H1 (cell line): ENCODE measurements at regions not wholly inside any gene's neighbourhood (a gene's known extent, or its start where the extent isn't known, plus 50 kb on each side); places are given as distances from the start of the nearest gene placed in this dataset.

Experiments
- ATF3 ChIP-seq: IDR thresholded peaks from 2 replicates; pipeline ENCODE4 v1.6.1; 2011; ENCODE audit warnings: low read depth, mild to moderate bottlenecking, low read length; ENCODE audit not compliant: insufficient read depth
- CREB1 ChIP-seq: IDR thresholded peaks from 2 replicates; pipeline ENCODE4 v1.6.1; 2012; ENCODE audit warnings: inconsistent platforms
- CTCF ChIP-seq, 3 experiments: IDR thresholded peaks; 1 replicate in 2 of 3; 2 replicates in 1 of 3; pipeline versions ENCODE4 v1.5.1 to v1.6.1; 2011; ENCODE audit warnings: low read length in 3 of 3, mild to moderate bottlenecking in 3 of 3, inconsistent platforms in 2 of 3, low read depth in 1 of 3, moderate library complexity in 1 of 3; ENCODE audit not compliant: insufficient read depth in 1 of 3; ENCODE audit errors: control extremely low read depth in 1 of 3
- SP1 ChIP-seq: IDR thresholded peaks from 2 replicates; pipeline ENCODE4 v1.6.1; 2011; ENCODE audit warnings: low read depth, low read length
- TCF12 ChIP-seq: IDR thresholded peaks from 2 replicates; pipeline ENCODE4 v1.6.1; 2011; ENCODE audit warnings: low read depth, mild to moderate bottlenecking, low read length

DNA sequence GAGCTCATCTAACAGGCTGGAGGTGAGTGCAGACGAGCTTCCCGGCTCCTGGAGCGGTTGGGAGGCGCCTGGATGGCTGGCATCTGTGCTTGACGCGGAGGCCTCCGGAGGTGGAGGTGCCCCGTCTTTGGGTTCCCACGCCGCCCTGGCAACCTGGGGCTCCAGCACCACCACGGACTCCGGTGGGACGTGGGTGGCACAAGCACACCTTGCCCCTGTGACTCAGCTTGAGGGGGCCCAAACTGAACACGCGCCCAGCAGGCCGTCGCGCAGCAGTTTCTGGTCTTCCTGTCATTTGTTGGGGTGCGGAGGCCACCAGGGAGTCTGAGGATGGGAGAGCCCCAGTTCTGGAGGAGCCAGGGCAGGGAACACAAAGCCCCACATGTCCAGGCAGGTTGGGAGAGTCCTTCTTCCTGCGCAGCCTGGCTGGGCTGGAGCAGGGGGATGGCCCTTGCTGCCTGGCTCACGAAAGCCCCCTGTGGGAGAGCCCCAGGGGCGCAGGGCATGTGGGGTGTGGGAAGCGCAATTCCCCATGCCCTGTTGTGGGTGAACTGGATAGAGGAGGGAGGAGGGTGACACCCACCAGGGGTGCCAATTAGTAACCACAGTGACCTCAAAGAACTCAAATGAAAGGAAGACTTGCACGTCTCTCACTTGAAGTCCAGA, 1378.6 kb upstream of the DEFB115 start:
- TF ChIP-seq CREB1 (no peak), SP1 (no peak), TCF12 (no peak), ATF3 (no peak), CTCF (IDR thresholded peaks at IDR 0.05; ENCODE audit: control extremely low read depth in 1 of 3, insufficient read depth in 1 of 3, low read depth in 1 of 3, low read length in 3 of 3) (no peak)
